ENCODE measurements at regions not wholly inside any gene's neighbourhood (a gene's known extent, or its start where the extent isn't known, plus 50 kb on each side); places are given as distances from the start of the nearest gene placed in this dataset.
"Not testable (repeated sequence)": the region's sequence is repeated elsewhere in the genome, so short reads cannot be mapped to it uniquely, and the experiment has no call there.

DNA sequence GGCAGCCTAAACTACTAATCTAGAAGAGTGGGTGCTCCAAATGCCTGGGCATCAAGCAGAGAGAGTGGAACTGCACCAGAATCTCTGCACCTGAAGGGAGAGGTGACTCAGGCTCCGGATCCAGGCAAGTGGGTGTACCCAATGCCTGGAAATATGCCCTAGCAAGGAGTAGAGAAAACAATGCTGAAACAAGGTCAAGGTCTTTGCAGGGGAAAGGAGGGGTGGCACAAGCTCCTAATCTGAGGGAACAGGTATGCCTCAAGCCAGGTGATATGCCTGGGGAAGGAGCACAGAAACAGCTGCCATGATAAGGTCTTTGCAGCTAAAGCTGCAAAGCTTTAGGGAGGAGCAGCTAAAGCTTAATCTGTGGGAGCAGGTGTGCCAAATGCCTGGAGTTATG, 136.0 kb upstream of the KITLG start:
- no peak for DNase-seq (ENCODE audit: low read depth, low spot score)

DNA sequence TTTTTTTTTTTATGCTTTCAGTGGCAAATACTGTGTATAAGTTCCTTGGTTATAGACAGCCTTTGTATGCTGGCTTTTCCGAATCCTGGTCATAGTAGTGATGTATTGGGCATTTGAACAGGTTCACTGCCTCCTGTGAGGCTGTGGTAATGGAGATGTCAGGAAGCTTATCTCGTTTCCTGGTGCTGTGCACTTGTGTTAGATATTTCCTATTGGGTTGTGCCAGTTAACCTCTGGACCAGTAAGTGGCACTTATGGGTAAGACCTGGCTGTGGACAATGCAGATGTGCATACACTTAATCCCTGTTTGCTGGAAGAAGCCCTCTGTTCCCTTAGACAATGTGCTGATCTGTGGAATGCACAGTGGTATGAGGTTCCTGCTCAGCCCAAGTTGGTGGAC, 135.4 kb upstream of the KITLG start:
- no peak for DNase-seq (ENCODE audit: low read depth, low spot score)

DNA sequence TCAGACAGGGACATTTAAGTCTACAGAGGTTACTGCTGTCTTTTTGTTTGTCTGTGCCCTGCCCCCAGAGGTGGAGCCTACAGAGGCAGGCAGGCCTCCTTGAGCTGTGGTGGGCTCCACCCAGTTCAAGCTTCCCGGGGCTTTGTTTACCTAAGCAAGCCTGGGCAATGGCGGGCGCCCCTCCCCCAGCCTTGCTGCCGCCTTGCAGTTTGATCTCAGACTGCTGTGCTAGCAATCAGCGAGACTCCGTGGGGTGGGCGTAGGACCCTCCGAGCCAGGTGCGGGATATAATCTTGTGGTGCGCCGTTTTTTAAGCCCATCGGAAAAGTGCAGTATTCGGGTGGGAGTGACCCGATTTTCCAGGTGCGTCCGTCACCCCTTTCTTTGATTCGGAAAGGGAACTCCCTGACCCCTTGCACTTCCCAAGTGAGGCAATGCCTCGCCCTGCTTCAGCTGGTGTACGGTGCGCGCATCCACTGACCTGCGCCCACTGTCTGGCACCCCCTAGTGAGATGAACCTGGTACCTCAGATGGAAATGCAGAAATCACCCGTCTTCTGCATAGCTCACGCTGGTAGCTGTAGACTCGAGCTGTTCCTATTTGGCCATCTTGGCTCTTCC, 134.1 kb upstream of the KITLG start:
- DNase-seq (ENCODE audit: low read depth, low spot score), result not testable (repeated sequence)

GRCh38 chr12:88707800-88708199, 127.5 kb upstream of the KITLG start:
- no peak for DNase-seq (ENCODE audit: low read depth, low spot score)

DNA sequence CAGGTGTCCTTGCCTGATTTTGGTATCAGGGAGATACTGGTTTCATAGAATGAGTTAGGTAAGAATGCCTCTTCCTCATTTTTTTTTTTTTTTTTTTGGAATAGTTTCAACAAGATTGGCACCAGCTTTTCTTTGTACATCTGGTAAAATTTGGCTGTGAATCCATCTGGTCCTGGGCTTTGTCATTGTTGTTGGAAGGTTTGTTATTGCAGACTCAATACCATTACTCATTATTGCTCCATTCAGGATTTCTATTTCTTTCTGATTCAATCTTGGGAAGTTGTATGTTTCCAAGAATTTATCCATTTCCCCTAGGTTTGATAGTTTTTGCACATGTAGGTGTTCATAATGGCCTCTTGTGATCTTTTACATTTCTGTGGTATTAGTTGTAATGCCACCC, 126.0 kb upstream of the KITLG start:
- no peak for DNase-seq (ENCODE audit: low read depth, low spot score)

GRCh38 chr12:88703790-88704189, 123.5 kb upstream of the KITLG start:
- no peak for DNase-seq (ENCODE audit: low read depth, low spot score)

GRCh38 chr12:88698471-88698870, 118.2 kb upstream of the KITLG start:
- no peak for DNase-seq (ENCODE audit: low read depth, low spot score)

DNA sequence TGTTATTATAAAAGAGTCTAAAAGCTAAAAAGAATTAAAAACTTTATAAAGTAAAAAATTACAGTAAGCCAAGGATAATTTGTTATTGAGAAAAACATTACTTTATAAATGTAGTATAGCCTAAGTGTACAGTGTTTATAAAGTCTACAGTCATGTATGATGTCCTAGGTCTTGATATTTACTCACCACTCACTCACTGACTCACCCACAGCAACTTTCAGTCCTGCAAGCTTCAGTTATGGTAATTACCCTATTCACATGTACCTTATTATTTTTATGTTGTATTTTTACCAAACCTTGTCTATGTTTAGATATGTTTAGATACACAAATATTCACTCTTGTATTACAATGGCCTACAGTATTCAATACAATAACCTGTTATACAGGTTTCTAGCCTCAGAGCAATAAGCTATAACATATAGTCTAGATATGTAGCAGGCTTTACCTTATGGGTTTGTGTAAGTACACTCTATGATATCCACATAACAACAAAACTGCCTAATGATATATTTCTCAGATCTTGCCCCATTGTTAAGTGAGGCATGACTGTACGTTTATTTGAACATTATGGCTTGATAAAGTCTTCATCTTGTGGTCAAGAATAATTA, 113.7 kb upstream of the KITLG start:
- DNase-seq (ENCODE audit: low read depth, low spot score), result no peak

DNA sequence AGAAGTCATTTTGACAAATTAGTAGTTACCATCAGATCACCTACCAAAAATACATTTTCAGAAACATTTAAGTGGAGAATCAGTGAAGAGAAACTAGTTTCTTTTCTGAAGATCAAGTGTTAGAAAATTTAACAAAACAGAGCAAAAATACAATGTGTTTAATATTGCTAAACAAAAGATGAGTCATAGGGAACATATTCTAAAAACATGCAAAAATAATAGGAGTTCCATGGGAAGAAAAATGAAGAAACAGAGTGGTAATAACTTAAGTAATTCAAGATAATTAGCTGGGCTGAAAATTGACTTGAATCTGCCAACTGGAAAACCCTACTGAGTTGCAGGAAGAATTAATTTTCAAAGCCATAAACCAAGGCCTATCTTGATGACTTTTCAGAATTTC, 111.5 kb upstream of the KITLG start:
- DNase-seq (ENCODE audit: low read depth, low spot score), result no peak

GRCh38 chr12:88684610-88685009, 104.3 kb upstream of the KITLG start:
- no peak for DNase-seq (ENCODE audit: low read depth, low spot score)

GRCh38 chr12:88684170-88684569, 103.9 kb upstream of the KITLG start:
- no peak for DNase-seq (ENCODE audit: low read depth, low spot score)

GRCh38 chr12:88683628-88684027, 103.4 kb upstream of the KITLG start:
- DNase-seq (ENCODE audit: low read depth, low spot score), result no peak

DNA sequence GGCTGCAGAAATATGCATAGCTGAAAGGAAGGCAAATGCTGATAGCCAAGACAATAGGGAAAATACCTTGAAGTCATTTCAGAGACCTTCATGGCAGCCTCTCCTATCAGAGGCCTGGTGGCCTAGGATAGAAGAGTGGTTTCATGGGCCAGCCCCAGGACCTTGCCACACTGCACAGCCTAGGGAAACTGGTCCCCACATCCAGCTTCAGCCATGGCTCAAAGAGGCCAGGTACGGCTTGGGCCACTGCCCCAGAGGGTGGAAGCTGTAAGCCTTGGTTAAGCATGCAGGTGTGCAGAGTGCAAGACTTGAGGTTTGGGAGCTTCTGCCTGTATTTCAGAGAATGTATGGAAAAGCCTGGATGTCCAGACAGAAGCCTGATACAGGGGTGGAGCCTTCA, 101.0 kb upstream of the KITLG start:
- DNase-seq (ENCODE audit: low read depth, low spot score), result no peak

GRCh38 chr12:88677464-88677863, 97.2 kb upstream of the KITLG start:
- no peak for DNase-seq (ENCODE audit: low read depth, low spot score)

DNA sequence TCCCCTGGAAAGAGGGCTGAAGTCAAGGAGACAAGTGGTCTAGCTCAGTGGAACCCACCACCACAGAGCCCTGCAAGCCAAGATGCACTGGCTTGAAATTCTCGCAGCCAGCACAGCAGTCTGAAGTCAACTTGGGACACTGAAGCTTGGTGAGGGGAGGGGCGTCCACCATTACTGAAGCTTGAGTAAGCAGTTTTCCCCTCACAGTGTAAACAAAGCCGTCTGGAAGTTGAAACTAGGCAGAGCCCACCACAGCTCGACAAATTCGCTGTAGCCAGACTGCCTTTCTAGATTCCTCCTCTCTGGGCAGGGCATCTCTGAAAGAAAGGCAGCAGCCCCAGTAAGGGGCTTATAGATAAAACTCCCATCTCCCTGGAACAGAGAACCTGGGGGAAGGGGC, 87.3 kb upstream of the KITLG start:
- DNase-seq (ENCODE audit: low read depth, low spot score), result not testable (repeated sequence)

- no peak for DNase-seq (ENCODE audit: low read depth, low spot score)
Observed at GRCh38 chr12:88665071-88665470, 84.8 kb upstream of the KITLG start.

GRCh38 chr12:88662961-88663360, 82.7 kb upstream of the KITLG start:
- no peak for DNase-seq (ENCODE audit: low read depth, low spot score)

- DNase-seq (ENCODE audit: low read depth, low spot score), result no peak
Observed at GRCh38 chr12:88662093-88662492, 81.8 kb upstream of the KITLG start.

DNA sequence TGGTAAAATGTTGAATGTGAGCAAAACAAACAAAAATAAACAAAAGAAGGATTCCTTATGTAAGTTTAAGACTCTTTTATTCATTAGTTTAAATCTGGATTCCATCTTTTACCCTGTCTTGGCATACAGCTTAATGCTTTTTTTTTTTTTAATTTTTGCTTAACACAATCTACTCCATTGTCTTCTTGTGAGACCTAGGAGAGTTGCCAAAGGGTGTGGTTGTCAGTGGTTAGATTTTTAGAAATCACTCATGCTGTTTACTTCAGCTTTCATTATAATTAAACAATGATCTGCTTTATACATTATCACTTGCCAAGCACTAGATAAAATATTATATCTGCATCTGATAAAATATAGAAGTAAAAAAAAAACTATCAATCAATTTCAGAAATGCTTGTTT, 77.7 kb upstream of the KITLG start:
- DNase-seq (ENCODE audit: low read depth, low spot score), result no peak

GRCh38 chr12:88650715-88651114, 70.4 kb upstream of the KITLG start:
- DNase-seq (ENCODE audit: low read depth, low spot score), result no peak

DNA sequence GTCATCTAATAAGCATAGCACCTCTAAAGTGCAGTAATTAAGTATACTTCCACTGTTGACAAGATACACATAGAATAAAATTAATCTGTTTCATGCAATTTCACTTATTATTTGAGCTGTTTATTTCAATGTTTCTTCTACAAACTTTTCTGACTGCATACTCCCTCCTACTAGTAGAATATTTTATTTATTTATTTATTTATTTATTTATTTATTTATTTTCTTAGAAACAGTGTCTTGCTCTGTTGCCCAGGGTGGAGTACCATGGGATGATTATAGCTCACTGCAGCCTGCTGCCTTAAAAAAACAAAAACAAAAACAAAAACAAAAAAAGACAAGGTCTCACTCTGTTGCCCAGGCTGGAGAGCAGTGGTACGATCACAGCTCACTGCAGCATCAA, 68.4 kb upstream of the KITLG start:
- no peak for DNase-seq (ENCODE audit: low read depth, low spot score)

DNA sequence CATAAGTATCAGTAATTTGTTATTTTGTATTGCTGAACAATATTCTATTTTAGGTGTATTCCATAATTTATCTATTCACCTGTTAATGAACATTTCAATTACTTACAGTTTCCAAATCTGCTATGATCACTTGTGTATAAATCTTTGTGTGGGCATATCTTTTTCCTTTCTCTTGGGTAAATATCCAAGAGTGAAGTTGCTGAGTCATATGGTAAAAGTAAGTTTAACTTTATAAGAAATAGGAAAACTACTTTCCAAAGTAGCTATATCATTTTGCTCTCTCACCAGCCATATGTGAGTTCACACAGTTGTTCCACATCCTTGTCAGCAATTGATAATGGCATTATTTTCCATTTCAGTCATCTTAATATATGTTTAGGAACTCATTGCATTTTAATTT, 66.6 kb upstream of the KITLG start:
- DNase-seq (ENCODE audit: low read depth, low spot score), result no peak

- DNase-seq (ENCODE audit: low read depth, low spot score), result no peak
Observed at GRCh38 chr12:88645816-88646215, 65.5 kb upstream of the KITLG start.

All from activated naive CD8-positive, alpha-beta T cell treated with anti-CD3 and anti-CD28 coated beads, Interleukin-2, amount 50 U/mL, for 16 hours (primary cell).